K562 (cell line): ENCODE measurements at regions not wholly inside any gene's neighbourhood (a gene's known extent, or its start where the extent isn't known, plus 50 kb on each side); places are given as distances from the start of the nearest gene placed in this dataset.

Experiments used
- ATAC-seq: fragments of 200-7000 bp; cut with Tn5 transposase; 3 replicates; pipeline ENCODE4 v1.9.1; 2020; ENCODE audit warnings: moderate library complexity
- BruUV-seq: library from RNA; stranded (reverse); fragments of 400-500 nt; replicated peaks from 2 replicates; lab custom pipeline; 2021; lab: Mats Ljungman, UMichigan
- CTCF ChIA-PET: fragments of 300-600 bp; formaldehyde crosslinking; extraction: SDS; loops from one replicate; lab custom pipeline; 2021; ENCODE audit warnings: low intra/inter-chr PET ratio; lab: Yijun Ruan, JAX
- POLR2A ChIA-PET: fragments of 300-600, 350-650 bp; sonication (Branson Sonifier 250); formaldehyde crosslinking; extraction: SDS; loops from one replicate; lab custom pipeline; 2021; ENCODE audit warnings: antibody characterized with exemption, inconsistent platforms; lab: Yijun Ruan, JAX
- DNase-seq, 4 experiments: peaks; one replicate each; pipeline versions ENCODE4 v3.0.0 to v3.0.0-alpha.2; 2011 to 2018; ENCODE audit warnings: low spot score in 3 of 4, mixed read lengths in 3 of 4; ENCODE audit errors: extremely low read depth in 1 of 4
- FAIRE-seq: peaks from 2 replicates; lab custom pipeline; 2011; peaks lifted over from hg19 to GRCh38; lab: Jason Lieb, UNC
- H2AFZ ChIP-seq: 2 replicates; pipeline ENCODE4 v1.6.0; 2011; ENCODE audit warnings: low read depth, low read length, control low read depth, inconsistent platforms
- H3K27ac ChIP-seq: fragments of 200-600 bp; 3 replicates; pipeline ENCODE4 v1.8.0; 2011; ENCODE audit warnings: low read depth, mild to moderate bottlenecking, control low read depth, inconsistent platforms, low read length, moderate library complexity, mixed read lengths; ENCODE audit errors: extremely low read depth
- H3K27me3 ChIP-seq, 2 experiments: fragments of 300-600 bp in 1 of 2; 2 replicates in 1 of 2; 3 replicates in 1 of 2; pipeline versions ENCODE4 v1.6.0 to v1.8.0; 2011; ENCODE audit warnings: inconsistent platforms in 2 of 2, low read length in 2 of 2, mild to moderate bottlenecking in 1 of 2, mixed read lengths in 1 of 2, moderate library complexity in 1 of 2; ENCODE audit not compliant: control insufficient read depth in 2 of 2, insufficient read depth in 2 of 2
- H3K36me3 ChIP-seq: fragments of 300-600 bp; 3 replicates; pipeline ENCODE4 v1.8.0; 2011; ENCODE audit warnings: mild to moderate bottlenecking, low read length, inconsistent platforms; ENCODE audit not compliant: control insufficient read depth, insufficient read depth
- H3K4me1 ChIP-seq, 2 experiments: fragments of 200-600 bp in 1 of 2; replicated peaks in 1 of 2; 2 replicates in 1 of 2; 3 replicates in 1 of 2; pipeline versions ENCODE4 v1.5.1 to v1.8.0; 2011; ENCODE audit warnings: inconsistent platforms in 2 of 2, low read length in 2 of 2, mild to moderate bottlenecking in 1 of 2, mixed read lengths in 1 of 2, moderate library complexity in 1 of 2; ENCODE audit not compliant: control insufficient read depth in 2 of 2, insufficient read depth in 2 of 2
- H3K4me2 ChIP-seq: 2 replicates; pipeline ENCODE4 v1.6.1; 2011; ENCODE audit warnings: low read length, control low read depth, inconsistent platforms, mixed read lengths; ENCODE audit not compliant: insufficient read depth
- H3K4me3 ChIP-seq: fragments of 200-600 bp; sonication (generic), shearing (Covaris generic); 2 replicates; pipeline ENCODE4 v1.5.1; 2016; ENCODE audit warnings: control low read depth, inconsistent platforms
- H3K79me2 ChIP-seq: fragments of 200-600 bp; 3 replicates; pipeline ENCODE4 v1.8.0; 2011; ENCODE audit warnings: low read length, inconsistent platforms; ENCODE audit not compliant: control insufficient read depth, insufficient read depth
- H3K9ac ChIP-seq, 2 experiments: 2 replicates each; pipeline versions ENCODE4 v1.6.0 to v1.6.1; 2011; ENCODE audit warnings: low read depth in 2 of 2, low read length in 2 of 2, control low read depth in 1 of 2, inconsistent platforms in 1 of 2, mild to moderate bottlenecking in 1 of 2, mixed read lengths in 1 of 2; ENCODE audit not compliant: insufficient read depth in 1 of 2
- H3K9me1 ChIP-seq: one replicate; pipeline ENCODE4 v1.6.0; 2011; ENCODE audit warnings: inconsistent platforms, mild to moderate bottlenecking, low read length, moderate library complexity; ENCODE audit not compliant: control insufficient read depth, insufficient read depth
- H3K9me3 ChIP-seq: replicated peaks from 2 replicates; pipeline ENCODE4 v1.5.1; 2011; ENCODE audit warnings: low read depth, low read length, inconsistent platforms; ENCODE audit not compliant: control insufficient read depth, insufficient read depth
- H4K20me1 ChIP-seq: replicated peaks from 2 replicates; pipeline ENCODE4 v1.6.1; 2011; ENCODE audit warnings: low read length, inconsistent platforms, mixed read lengths; ENCODE audit not compliant: control insufficient read depth, insufficient read depth
- WGBS: fragments of 100-300 bp; shearing (Covaris generic); methylation state at CpG from one replicate; pipeline ENCODE4 v1.1.6; 2016; ENCODE audit warnings: low coverage, mixed read lengths; ENCODE audit not compliant: insufficient coverage; ENCODE audit errors: missing lambda C conversion rate; 5-methylcytosine and 5-hydroxymethylcytosine counted together
- in situ Hi-C: fragments of 300-500 bp; cut with MboI; formaldehyde crosslinking; loops from 4 replicates; pipeline ENCODE4 v1.15.0; 2018; ENCODE audit warnings: inconsistent platforms, mixed read lengths
- intact Hi-C: fragments of 100-400 bp; cut with micrococcal nuclease; formaldehyde crosslinking; loops from 2 replicates; pipeline ENCODE4 v1.14.2; 2022
- TF ChIP-seq, protein P1 (sequence below): fragments of 450-650 bp; formaldehyde crosslinking; IDR thresholded peaks from 2 replicates; pipeline ENCODE4 v1.4.0; 2020; ENCODE audit warnings: mild to moderate bottlenecking, mixed read lengths
- TF ChIP-seq, protein P2 (sequence below): fragments of 250-450 bp; sonication (Bioruptor Pico); IDR thresholded peaks from 2 replicates; pipeline ENCODE4 v1.5.1; 2021; ENCODE audit warnings: mild to moderate bottlenecking

- H2AFZ ChIP-seq: no peak overlapping the region
- no peaks in the 10 kb centered on the region for H3K9me1 ChIP-seq
- WGBS: 0% methylated on average over 3 of the region's 3 CpGs
- BruUV-seq: no TSS peak
- H3K4me3 ChIP-seq: no peak overlapping the region
- DNase-seq (no peak), FAIRE-seq (no peak), ATAC-seq (no peak)
- H3K27ac ChIP-seq: no peak overlapping the region
- intact Hi-C loops (no loop called here), in situ Hi-C loops (no loop called here)
- TF ChIP-seq, protein P1, sequence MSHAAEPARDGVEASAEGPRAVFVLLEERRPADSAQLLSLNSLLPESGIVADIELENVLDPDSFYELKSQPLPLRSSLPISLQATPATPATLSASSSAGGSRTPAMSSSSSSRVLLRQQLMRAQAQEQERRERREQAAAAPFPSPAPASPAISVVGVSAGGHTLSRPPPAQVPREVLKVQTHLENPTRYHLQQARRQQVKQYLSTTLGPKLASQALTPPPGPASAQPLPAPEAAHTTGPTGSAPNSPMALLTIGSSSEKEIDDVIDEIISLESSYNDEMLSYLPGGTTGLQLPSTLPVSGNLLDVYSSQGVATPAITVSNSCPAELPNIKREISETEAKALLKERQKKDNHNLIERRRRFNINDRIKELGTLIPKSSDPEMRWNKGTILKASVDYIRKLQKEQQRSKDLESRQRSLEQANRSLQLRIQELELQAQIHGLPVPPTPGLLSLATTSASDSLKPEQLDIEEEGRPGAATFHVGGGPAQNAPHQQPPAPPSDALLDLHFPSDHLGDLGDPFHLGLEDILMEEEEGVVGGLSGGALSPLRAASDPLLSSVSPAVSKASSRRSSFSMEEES (CRISPR knock-in tag): peak; percentile 8; the same call in 1 of the 2 replicates
- TF ChIP-seq, protein P2, sequence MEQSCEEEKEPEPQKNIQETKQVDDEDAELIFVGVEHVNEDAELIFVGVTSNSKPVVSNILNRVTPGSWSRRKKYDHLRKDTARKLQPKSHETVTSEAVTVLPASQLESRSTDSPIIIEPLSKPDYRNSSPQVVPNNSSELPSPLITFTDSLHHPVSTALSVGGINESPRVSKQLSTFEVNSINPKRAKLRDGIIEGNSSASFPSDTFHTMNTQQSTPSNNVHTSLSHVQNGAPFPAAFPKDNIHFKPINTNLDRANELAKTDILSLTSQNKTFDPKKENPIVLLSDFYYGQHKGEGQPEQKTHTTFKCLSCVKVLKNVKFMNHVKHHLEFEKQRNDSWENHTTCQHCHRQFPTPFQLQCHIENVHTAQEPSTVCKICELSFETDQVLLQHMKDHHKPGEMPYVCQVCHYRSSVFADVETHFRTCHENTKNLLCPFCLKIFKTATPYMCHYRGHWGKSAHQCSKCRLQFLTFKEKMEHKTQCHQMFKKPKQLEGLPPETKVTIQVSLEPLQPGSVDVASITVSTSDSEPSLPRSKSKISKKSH (CRISPR knock-in tag): no peak
- no peaks in the 10 kb centered on the region for H3K79me2 ChIP-seq
- POLR2A ChIA-PET: interaction anchor here (1.5 kb wide), 1 partner anchor 31 kb away, joined by 3 read pairs; no protein-coding TSS in a partner anchor
- no peaks in the 10 kb centered on the region for H3K9me3 ChIP-seq
- CTCF ChIA-PET: no interaction called here
- no peak overlapping the region for H3K4me2 ChIP-seq
- no peak overlapping the region for H3K9ac ChIP-seq
- no peaks in the 10 kb centered on the region for H4K20me1 ChIP-seq
- H3K27me3 ChIP-seq: no peaks in the 10 kb centered on the region
- no peaks in the 10 kb centered on the region for H3K4me1 ChIP-seq
- no peaks in the 10 kb centered on the region for H3K36me3 ChIP-seq
Measured at GRCh38 chr2:195238826-195239225, 418.2 kb upstream of the SLC39A10 start.
